ENCODE measurements at regions not wholly inside any gene's neighbourhood (a gene's known extent, or its start where the extent isn't known, plus 50 kb on each side); places are given as distances from the start of the nearest gene placed in this dataset.

DNA sequence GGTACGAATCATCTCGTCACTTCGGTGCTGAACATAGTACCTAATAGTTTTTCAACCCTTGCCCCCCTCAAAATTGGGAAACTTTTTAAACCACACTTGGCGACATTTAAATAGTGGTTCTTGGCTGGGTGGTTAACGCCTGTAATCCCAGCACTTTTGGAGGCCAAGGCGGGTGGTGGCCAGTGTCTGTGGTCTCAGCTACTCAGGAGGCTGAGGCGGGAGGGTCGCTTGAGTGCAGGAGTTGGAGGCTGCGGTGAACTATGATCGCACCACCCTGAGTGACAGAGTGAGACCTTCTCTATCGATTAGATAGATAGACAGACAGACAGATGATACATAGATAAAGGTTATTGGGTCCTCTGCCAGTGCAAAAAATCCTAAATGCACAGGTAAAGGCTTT, 55.5 kb upstream of the RASAL2 start (continued):
- TF ChIP-seq CHD7 (IDR thresholded peaks at IDR 0.05; ENCODE audit: insufficient replicate concordance, low read length) (no peak), TCF12 (IDR thresholded peaks at IDR 0.05; ENCODE audit: low read depth, low read length) (no peak), FOSL1 (IDR thresholded peaks at IDR 0.05; ENCODE audit: insufficient read depth, low read depth, low read length) (no peak), TAF7 (optimal IDR thresholded peaks at IDR 0.05; ENCODE audit: borderline replicate concordance, low read depth, low read length) (no peak), CBX5 (IDR thresholded peaks at IDR 0.05; ENCODE audit: low read depth, low read length) (no peak), RNF2 (IDR thresholded peaks at IDR 0.05; ENCODE audit: borderline replicate concordance, low read depth, low read length, missing control alignments, poor library complexity, severe bottlenecking) (no peak), CTBP2 (IDR thresholded peaks at IDR 0.05; ENCODE audit: borderline replicate concordance, insufficient read depth, insufficient read length, low read length) (no peak)
